NB4 (cell line): ENCODE measurements at regions not wholly inside any gene's neighbourhood (a gene's known extent, or its start where the extent isn't known, plus 50 kb on each side); places are given as distances from the start of the nearest gene placed in this dataset.

ENCODE experiments used
- MYC ChIP-seq: IDR thresholded peaks from 2 replicates; pipeline ENCODE4 v1.6.1; 2011; ENCODE audit warnings: low read depth, low read length
- POLR2A ChIP-seq: IDR thresholded peaks from 2 replicates; pipeline ENCODE4 v1.6.1; 2011; ENCODE audit warnings: mild to moderate bottlenecking; ENCODE audit not compliant: insufficient read length; ENCODE audit errors: extremely low read depth
- TF ChIP-seq, protein P1 (sequence below): IDR thresholded peaks from one replicate; pipeline ENCODE4 v1.5.1; 2012; ENCODE audit warnings: low read depth, low read length
- TF ChIP-seq, protein P2 (sequence below): IDR thresholded peaks from 2 replicates; pipeline ENCODE4 v1.6.1; 2011; ENCODE audit warnings: low read depth, low read length

DNA sequence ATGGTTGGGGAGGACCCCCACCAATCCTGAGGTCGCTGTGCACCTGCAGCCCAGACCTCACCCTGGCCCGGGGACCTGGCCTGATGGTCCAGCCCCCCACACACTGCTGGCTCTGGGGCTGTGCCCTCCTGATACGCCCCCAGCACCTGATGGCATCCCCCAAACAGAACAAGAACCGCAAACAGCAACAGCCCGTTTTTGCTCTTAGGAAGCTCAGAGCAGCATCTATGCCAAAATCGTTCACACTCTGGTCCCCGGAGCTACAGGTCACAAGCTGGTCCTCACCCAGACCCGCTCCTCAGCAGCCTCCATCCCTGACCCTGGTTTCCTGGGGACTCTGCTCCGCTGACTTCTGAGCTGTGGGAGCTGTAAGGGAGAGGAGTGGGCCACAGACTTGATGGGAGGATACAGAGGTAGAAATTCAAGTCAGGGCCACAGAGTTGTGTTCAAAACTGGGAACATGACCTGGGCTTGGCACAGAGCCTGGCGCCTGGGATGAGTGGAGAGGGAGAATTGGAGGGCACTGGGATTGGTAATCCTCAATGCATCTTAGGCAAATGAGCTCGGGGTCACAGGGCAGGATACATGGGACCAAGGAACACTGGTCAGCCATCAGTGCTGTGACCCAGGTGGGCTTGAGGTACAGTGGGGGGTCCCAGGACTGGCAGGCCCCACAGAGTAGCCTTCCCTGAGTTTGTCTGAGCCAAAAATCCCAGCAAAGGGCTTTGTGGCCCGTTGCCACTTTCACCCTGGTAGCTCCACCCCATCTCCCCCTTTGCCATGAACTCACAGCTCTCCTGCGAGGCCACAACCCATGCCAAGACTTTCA lies 170.9 kb upstream of the RTL1 start:
- TF ChIP-seq POLR2A = no peak
- TF ChIP-seq, protein P1, sequence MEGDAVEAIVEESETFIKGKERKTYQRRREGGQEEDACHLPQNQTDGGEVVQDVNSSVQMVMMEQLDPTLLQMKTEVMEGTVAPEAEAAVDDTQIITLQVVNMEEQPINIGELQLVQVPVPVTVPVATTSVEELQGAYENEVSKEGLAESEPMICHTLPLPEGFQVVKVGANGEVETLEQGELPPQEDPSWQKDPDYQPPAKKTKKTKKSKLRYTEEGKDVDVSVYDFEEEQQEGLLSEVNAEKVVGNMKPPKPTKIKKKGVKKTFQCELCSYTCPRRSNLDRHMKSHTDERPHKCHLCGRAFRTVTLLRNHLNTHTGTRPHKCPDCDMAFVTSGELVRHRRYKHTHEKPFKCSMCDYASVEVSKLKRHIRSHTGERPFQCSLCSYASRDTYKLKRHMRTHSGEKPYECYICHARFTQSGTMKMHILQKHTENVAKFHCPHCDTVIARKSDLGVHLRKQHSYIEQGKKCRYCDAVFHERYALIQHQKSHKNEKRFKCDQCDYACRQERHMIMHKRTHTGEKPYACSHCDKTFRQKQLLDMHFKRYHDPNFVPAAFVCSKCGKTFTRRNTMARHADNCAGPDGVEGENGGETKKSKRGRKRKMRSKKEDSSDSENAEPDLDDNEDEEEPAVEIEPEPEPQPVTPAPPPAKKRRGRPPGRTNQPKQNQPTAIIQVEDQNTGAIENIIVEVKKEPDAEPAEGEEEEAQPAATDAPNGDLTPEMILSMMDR = no peak
- TF ChIP-seq, protein P2, sequence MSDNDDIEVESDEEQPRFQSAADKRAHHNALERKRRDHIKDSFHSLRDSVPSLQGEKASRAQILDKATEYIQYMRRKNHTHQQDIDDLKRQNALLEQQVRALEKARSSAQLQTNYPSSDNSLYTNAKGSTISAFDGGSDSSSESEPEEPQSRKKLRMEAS = no peak
- TF ChIP-seq MYC = no peak
